PC-3 (cell line): ENCODE measurements at regions not wholly inside any gene's neighbourhood (a gene's known extent, or its start where the extent isn't known, plus 50 kb on each side); places are given as distances from the start of the nearest gene placed in this dataset.

ENCODE experiments used
- EZH2 ChIP-seq: fragments of 300-600 bp; sonication (generic); IDR thresholded peaks from one replicate; pipeline ENCODE4 v1.6.1; 2017; ENCODE audit warnings: antibody characterized with exemption, mild to moderate bottlenecking, low read length; ENCODE audit not compliant: unreplicated experiment
- EZH2phosphoT487 ChIP-seq: fragments of 300-600 bp; sonication (generic); IDR thresholded peaks from 2 replicates; pipeline ENCODE4 v1.6.1; 2018; ENCODE audit warnings: mild to moderate bottlenecking, antibody characterized with exemption, low read length, borderline replicate concordance
- TF ChIP-seq, protein P1 (sequence below): fragments of 300-600 bp; sonication (generic); conservative IDR thresholded peaks from 2 replicates; pipeline ENCODE4 v1.5.1; 2017; ENCODE audit warnings: antibody characterized with exemption, low read depth, mild to moderate bottlenecking, low read length

DNA sequence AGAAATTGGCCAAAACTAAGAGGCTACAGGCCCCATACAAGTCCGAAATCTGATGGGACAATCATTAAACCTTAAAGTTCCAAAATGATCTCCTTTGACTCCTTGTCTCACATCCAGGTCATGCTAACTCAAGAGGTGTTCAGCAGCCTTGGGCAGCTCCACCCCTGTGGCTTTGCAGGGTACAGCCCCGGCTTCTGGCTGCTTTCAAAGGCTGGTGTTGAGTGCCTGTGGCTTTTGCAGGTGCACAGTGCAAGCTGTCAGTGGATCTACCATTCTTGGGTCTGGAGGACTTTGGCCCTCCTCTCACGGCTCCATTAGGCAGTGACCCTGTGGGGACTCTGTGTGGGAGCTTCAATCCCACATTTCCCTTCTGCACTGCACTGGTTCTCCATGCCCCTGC, 329.1 kb upstream of the MAD2L1 start:
- TF ChIP-seq, protein P1, sequence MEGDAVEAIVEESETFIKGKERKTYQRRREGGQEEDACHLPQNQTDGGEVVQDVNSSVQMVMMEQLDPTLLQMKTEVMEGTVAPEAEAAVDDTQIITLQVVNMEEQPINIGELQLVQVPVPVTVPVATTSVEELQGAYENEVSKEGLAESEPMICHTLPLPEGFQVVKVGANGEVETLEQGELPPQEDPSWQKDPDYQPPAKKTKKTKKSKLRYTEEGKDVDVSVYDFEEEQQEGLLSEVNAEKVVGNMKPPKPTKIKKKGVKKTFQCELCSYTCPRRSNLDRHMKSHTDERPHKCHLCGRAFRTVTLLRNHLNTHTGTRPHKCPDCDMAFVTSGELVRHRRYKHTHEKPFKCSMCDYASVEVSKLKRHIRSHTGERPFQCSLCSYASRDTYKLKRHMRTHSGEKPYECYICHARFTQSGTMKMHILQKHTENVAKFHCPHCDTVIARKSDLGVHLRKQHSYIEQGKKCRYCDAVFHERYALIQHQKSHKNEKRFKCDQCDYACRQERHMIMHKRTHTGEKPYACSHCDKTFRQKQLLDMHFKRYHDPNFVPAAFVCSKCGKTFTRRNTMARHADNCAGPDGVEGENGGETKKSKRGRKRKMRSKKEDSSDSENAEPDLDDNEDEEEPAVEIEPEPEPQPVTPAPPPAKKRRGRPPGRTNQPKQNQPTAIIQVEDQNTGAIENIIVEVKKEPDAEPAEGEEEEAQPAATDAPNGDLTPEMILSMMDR = no peak
- TF ChIP-seq EZH2 (no peak), EZH2phosphoT487 (no peak)
